ENCODE measurements at regions not wholly inside any gene's neighbourhood (a gene's known extent, or its start where the extent isn't known, plus 50 kb on each side); places are given as distances from the start of the nearest gene placed in this dataset.
"Not testable (repeated sequence)": the region's sequence is repeated elsewhere in the genome, so short reads cannot be mapped to it uniquely, and the experiment has no call there.

DNA sequence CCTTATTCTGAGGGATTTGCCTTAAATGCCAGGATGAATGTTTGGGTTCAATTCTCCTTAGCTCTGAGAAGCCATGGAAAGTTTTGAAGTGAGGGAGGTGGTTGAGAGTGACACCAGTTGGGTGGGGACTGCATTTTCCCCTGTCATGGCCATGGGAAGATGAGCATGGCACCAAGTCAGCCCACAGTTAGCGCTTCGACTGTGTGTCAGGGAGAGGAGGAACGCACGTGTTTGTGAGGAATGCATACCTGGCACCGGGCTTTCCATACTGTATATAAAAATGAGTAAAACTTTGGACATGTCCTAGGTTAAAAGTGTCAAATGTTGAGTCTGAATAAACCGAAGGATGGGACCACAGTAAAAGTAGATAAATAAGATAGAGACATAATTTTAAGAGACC lies 187.5 kb upstream of the KL start:
- no peak for DNase-seq

DNA sequence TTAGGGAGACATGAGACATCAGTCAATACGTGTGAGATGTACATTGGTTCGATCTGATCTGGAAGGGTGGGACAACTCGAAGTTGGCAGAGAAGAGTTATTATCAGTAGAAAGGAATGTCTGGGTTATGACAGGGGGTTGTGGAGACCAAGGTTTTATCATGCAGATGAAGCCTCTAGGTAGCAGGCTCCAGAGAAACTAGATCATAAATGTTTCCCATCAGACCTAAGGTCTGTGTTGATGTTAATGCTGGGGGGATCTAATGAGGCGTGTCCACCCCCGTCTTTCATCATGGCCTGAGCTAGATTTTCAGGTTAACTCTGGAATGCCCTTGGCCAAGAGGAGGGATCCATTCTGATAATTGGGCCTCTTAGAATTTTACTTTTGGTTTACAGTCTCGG lies 187.0 kb upstream of the KL start:
- DNase-seq = no peak

DNA sequence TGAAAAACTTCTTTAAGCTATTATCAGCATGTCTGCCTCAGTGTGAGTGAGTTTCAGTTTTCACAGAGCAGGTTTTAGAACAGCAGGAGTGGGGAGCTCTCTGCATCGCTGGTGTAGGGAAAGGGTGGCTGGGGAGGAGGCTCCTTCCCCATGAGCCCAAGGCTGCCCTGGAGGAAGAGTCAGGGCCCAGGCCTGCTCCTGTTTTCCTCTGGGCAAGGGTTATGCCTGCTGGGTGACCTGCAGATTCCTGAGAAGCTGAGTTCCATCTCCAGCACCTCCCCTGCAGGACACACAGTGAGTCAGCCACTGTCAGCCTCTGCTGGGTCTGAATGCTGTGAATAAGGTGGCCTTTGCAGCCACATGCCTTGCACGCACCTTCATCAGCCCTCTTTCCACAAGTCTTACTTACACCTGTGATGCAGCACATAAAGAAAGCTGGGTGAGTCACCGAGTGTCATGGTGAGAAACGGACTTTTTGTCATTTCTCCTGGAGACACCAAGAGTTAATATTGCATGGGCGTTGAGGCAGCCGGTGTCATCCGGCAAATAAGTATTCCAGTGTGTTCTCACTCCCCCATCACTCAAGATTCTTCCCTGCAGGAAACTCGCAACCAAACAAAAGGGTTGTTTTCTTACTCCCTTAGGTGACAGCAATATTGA lies 186.4 kb upstream of the KL start:
- peak in 1 of 56 donors; percentile 10 for DNase-seq

DNA sequence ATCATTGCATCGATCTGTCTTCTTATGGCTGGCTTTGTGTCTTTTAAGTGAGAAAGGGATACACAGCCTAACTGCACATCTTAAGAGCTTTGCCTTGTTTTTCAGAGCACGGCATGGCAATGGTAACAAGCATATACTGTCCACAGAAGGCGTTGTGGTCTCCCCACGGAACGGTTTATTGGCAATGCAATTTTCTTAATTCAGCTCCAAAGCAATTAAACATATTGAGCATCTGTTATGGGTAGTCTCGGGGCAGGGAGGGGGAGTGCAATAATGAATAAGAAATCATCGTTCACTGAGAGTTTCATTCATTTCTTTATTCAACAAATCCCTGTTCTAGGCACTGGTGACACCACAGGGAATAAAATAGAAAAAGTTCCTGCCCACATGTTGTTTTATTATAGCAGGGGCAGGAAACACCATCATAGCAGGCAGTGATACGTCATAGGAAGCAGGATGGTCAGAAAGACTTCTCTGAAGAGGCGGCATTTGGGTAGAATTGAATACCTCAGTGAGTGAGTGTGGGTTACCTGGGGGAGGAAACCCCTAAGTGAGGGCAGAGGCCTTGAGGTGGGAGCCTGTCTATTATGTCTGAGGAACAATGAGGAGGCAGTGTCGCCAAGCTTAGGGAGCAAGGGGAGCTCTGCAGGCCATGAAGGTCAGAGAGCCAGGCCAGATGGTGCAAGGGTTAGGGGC lies 185.7 kb upstream of the KL start:
- peak in 1 of 56 donors; percentile 26 for DNase-seq

DNA sequence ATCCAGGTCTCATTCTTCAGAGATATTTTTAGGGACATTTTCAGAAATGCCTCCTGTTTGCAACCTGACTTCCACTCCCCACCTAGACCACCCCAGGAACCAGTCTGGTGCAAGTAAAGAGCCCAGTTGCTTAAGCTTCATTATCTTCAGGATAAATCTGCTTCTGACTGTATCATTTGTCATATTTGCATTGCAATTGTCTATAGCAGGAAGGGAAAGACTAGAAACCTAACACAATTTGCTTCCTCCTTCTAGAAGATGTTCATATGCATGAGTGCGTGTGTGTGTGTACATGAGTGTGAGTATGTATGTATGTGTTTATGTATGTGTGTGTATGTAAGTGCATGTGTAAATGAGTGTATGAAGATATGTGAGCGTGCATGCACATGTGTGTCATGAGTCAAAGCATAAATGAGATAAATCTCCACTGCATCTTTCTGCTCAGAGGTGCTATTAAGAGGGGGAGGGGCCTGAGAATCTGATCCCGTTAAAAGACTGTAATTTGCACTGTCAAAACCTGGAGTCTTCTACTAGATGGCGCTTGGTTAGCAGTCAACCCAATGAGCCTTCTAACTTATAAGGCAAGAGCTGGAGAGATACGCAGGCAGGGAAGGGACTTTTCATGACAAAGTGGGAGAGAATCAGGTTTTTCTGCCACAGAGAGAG lies 178.8 kb upstream of the KL start:
- no peak for DNase-seq

DNA sequence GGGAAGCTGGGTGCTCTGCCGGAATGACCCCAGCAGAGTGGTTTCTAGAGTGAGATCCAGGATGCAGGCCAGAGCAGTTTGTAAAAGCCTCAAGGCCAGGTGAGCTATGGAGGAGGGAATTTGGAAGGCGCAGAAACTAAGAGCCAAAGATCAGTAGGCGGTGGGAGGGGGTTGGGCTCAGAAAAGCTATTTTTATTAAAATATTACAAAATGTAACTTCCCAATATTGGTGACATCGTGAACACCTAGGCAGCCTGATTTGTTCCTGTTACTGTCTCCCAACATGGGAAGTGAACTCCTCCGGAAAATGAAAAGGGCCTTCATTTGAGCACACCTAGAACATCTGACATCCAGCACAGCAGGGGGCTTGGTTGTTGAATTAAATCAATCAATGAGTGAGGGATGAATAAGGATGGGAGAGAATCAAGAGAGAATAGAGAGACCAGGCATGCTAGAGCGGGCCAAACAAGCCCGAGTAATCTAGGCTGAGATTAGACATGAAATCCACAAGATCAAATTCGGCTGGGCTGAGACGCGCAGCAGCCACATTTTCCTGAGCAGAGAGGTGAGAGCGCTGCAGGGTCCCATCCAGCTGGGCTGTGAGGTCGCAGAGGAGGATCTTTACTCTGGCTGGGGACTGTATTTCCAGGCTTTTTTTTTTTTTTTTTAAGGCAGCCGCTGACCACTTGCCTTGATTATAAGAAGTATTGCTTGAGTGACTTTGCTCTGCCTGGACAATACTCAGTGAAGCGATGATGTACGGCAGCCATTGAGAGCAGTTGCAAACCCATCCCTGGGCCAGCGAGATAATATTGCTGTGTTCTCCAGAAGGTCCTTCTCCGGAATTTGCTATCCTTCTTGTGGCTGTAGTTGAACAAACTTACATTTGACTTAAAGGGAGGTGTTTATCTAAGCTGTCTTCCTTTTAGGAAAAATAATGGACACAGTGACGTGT lies 178.0 kb upstream of the KL start:
- DNase-seq = no peak

DNA sequence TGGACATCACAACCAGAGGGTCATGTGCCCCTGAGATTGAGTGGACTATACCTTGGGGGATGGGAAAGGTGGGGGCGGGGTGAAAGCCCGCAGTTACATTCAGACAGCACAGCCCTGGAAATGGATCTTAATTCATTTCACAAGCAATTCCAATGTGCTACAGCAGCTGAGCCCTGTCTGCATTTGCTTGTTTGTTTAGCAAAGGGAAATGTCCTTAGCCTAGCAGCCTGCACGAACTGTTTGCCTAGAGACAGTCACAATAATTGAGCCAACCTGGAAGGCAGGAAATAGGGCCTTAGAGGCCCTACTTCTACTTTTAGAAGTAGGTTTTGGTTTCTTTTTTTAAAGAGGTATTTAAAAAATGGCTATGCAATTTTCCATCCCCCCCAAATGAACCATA lies 177.3 kb upstream of the KL start:
- DNase-seq = peak in 2 of 56 donors; percentile 14 to 20

DNA sequence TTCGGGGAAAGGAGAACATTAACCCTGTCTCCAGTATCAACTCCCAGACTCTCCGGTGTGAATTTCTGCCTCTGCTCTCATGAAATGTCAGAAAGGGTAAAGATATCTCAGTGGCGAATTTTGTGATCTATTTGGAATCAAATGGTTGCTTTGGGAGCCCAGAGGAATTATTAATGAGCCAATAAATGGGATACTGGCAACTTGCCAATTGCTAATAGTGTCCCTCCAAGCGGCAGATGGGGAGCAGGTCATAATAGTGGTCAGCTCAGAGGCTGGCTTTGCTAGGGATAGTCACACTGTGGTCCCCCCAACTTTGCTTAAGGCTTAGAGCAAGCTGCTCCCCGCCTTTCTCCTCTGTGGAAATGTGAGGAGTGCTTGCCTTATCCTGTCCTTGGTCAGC lies 176.1 kb upstream of the KL start:
- no peak for DNase-seq

DNA sequence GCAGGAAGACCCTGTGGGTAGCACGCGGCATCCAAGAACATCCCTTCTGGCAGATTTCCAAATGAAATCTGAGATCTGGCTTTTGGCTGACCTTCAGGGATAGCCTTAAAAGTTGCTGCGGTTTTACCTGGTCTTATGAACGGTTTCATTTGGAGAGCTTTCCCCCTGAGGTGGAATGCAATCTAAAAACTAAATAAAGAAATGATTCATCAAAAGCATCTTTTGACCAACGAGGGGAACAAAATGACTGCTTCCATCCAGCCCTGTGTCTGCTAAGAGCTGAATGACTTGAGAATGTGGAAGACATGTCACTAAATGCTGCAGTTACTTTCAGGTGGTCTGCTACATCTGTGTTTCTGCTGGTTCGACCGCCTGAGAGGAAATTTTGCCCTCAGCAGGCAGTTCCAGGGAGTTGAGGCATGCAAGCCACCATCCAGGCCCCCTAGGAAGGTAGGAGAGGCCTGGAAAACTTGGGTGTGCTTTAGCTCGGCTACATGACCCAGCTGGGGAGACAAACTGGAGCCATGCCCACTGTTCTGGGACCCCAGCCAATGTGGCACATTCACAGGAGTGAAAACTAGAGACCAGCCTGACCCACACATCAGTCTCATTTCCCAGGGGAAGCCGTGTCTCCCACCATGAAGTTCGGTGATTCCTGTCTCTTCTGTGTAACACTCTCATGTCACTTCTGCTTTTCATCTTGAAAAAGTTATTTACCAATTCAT lies 175.1 kb upstream of the KL start:
- peak in 7 of 56 donors; percentile 2 to 20 (median 16) for DNase-seq

DNA sequence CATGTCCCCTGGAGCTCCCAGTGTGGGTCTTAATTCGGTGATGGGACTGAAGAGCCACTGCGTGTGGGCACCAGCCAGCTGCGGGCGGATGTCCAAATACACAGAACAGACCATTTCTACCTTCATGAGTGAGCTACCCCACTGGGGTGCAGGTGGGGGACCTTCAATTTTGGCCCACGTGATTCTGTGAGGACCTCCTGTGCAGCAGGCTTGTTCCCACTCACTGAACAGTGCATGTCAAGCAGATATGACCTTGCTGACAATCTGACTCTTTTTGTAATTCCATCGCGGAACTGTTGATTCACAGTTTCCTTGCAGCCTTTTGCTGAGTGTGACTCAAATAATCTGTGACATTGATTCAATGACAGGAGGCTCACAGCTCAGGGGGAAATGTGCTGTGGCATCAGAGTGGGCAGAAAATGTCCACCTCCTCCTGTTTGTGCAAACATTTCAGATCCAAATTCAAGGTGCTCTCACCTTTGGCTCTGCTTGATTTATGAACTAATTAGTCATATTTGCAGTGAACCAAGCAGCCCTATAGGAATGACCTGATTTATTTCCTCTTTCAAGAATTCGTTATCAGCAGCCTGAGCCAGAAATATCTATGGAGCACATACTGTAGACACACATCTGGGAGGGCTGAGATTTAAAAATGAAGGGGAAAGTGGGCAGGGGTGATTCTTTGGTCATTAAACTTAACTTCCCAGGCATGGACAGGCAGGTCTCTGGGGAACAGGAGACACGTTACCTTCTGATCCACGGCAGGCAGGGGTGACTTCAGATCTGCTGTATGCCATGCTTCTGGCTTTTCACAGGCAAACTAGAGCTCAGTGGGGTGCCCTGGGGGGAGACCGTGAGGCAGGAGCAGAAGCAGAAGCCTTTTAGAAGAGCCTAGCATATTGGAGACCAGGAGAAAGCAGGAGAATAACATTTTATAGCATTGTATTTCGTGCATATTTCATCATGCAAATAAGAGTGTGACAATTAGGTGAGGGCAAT lies 170.0 kb upstream of the KL start:
- DNase-seq = no peak

DNA sequence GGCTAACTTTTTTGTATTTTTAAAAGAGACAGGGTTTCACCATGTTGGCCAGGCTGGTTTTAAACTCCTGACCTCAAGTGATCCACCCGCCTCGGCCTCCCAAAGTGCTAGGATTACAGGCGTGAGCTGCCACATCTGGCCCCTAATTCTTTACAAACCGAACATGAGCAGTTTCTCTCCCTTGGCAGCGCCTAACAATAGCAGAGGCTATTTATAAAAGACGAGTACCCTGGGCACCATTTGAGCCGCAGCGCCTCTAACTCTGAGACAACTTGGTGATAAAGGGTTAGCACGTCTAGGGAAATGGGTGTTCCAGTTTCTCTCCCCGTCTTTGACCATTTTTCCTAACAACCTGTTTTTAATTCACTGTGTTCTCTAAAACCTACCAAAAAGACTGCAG lies 168.2 kb upstream of the KL start:
- not testable (repeated sequence) for DNase-seq

DNA sequence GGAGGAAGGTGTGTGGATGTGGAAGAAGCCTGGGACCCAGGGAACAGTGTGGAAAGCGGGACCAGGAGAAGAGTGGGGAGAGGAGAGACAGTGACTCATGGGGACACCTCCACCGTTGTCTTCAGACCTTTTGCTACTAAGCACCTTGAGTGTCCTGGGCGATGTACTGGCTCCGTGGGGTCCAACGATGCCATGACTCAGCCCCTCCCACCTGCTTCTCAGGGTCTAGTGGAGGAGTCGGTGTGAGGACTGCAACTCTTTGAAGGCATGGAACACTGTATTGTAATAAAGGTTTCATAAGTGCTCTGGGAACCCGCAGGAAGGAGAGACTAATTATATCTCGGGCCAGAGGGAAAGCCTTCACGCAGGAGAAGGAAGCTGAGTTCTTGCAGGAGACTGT lies 166.9 kb upstream of the KL start:
- no peak for DNase-seq

DNA sequence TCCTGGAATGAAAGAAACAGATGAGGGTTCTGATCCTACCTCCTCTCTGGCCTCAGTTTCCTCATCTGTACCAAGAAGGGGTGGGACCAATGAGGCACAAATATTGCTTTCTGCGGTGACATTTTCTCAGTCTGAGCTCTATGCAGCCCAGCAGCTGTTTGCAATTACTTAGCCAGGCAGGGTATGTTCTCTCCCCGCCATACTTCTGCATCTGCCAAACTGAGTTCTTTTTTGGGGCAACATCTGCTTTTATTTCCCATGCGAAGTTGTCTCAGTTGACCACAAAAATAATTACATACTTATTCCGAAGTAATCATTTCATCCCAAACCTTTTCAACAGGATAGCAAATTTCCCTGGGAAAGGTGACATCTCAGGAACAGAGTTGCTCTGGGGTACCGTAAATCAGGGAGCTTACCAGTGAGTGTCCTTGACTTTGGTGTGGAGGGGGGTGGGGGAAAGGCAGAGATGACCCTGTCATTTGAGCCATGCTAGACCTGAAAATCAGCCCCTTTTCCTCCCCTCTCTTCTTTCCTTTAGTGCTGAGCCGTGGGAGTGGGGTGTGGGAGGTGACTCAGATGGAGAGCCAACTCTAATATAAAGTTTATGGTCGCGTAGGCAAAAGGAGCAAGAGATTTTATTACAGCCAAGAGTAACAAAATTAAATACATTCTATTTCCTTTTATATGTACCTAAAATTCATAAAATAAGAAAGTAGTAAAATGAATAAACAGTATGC lies 165.7 kb upstream of the KL start:
- no peak for DNase-seq

DNA sequence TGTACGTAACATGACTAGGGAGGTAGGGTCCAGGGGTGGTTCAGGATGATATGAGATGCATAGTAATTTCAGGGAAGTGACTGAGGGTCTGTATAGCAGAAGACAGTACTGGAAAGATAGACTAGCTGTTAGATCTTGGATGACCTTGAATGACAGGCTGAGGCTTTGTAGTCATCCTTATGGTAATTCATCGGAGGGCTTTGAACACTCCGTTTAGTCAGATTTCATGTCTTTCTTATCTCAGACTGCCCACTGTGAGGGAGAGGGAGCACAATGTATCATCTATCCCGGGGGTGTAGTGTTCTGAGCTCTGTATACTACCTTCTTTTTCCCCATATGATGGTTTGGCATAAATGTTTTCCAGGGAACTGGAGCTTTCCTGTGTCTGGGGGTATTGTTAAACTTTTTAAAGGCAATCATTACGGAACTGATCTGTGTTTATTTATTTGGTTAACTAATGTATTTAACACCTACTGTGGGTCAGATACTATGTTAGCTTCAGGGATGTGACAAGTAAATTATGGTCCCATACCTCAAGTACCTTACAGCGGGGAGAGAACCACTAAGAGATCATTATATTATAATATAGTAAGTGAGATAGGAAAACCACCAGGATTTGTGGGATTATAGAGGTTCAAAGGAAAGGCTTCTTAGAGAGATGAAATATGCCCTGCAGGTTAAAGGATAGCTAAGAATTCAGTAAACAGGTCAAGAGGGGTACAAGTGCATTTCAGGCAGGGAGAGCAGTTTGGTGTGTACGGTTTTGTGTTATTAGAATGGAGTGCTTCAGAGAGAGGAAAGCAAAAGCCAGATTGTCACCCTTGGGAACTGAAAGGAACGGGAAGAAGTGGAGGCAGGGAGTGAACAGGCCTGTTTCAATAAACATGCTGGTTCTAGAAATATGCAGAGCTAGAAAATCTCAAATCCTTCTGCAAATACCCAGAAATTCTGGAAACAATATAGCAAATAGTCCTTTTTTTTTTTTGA lies 164.8 kb upstream of the KL start:
- DNase-seq = no peak

DNA sequence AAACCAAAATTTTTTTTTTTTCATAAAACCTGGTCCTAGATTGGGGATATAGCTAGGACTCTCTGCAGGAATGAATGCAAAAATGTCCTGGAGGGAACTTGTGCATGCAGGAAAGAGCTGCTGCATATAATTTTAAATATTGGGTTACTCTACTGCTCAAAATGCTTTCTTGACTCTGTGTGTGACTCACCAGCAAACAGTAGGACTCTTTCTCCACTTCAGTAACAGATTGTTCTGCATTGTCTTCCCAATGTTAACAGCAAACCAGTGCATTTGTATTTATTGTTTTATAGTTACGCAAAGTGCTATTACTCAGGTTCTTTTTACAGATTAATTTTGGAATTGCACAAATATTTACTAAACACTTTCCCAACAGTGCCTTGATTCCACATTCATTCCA lies 163.7 kb upstream of the KL start:
- DNase-seq = no peak

DNA sequence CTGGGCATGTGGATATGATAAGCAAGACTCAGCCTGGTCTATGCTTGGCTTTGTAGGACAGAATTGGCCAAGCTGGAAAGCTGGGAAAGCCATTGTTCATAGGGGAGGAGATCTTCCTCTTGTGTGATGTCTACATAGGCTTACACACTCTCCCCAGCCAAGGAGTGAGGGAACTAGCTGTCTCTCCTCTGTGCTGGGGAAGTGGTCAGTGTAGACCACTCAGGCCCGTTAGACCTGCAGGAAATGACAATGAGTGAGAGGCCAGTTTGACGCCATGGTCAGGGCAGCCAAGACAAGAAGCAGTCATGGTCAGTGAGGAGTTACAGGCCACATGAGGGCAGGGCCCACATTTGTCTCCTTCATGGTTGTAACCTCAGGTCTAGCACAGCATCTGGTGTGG lies 159.1 kb upstream of the KL start:
- DNase-seq = no peak

DNA sequence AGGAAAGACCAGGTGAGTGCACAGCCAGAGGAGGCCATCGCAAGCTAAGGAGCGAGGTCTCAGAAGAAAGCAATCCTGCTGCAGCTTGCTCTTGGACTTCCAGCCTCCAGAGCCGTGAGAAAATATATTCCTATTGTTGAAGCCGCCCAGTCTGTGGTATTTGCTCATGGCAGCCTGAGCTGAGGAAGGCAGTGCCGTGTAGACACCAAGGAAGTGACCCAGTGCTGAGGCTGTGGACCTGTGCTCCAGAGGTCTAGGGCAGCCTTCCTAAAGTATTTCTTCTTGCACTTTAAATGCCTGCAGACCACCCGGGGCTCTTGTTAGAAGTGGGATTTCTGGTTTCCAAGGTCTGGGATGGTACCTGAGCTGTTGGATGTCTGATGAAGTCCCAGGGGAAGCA lies 158.5 kb upstream of the KL start:
- DNase-seq = no peak
